ENCODE measurements at regions not wholly inside any gene's neighbourhood (a gene's known extent, or its start where the extent isn't known, plus 50 kb on each side); places are given as distances from the start of the nearest gene placed in this dataset.

DNA sequence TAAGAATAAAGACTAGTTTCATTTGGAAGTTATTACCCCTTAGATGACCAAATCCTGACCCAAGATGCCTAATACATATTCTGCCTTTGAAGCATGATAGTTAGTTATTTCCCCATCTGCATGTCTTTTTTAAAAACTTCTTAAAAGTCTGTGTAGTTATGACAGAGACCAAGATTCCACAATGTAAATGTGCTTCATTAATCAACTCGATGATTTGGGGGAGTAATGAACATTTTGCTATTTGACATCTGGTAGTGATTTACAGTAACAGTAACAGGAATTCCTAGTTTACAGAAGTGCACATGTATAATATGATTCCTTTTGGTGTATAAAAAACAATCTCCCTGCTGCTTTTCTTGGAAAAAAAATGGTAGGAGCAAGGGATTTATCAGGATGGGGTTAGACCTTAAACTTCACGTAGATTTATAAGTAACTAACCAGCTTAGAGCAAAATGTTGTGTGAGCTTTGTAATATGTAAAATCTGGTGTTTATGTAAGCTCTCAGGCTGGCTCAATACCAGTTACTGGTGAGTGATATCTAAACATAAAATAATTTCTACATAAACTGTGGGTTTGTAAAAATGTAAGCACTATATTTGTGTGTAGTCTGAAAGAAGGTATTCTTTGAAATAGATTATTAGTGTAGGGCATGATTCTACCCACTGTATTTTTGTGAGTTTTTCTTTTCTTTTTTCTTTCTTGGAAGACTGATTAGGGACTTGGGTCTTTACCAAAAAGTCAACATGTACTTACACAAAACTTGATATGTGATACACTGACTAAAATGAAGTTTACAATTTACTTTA is 641.6 kb downstream of the EPHA4 start:
- H3K4me3 ChIP-seq (ENCODE audit: low read depth, low read length, poor library complexity, severe bottlenecking): no peak overlapping the region
- no peak overlapping the region for H3K9ac ChIP-seq (ENCODE audit: low read length)
- H3K79me2 ChIP-seq (ENCODE audit: insufficient read depth, low read length): no peaks in the 10 kb centered on the region
- H3F3A ChIP-seq (ENCODE audit: insufficient read depth, low read length): no peaks in the 10 kb centered on the region
- no peaks in the 10 kb centered on the region for H3K9me3 ChIP-seq (ENCODE audit: low read length)
- no peak overlapping the region for H3K4me2 ChIP-seq (ENCODE audit: low read length)
- H2AFZ ChIP-seq (ENCODE audit: low read length): no peak overlapping the region
- no peaks in the 10 kb centered on the region for H4K20me1 ChIP-seq (ENCODE audit: insufficient read depth, low read length)
- no peaks in the 10 kb centered on the region for H3K36me3 ChIP-seq (ENCODE audit: insufficient read depth, low read length)
- H3K4me1 ChIP-seq (ENCODE audit: insufficient read depth, low read length, severe bottlenecking): no peaks in the 10 kb centered on the region
- H3K27me3 ChIP-seq (ENCODE audit: insufficient read depth, low read length): no peaks in the 10 kb centered on the region
- no peak overlapping the region for H3K27ac ChIP-seq (ENCODE audit: low read depth, low read length, poor library complexity, severe bottlenecking)
- H3K9me2 ChIP-seq (ENCODE audit: low read depth, low read length): no peaks in the 10 kb centered on the region
- TF ChIP-seq CTCF (IDR thresholded peaks at IDR 0.05; ENCODE audit: low read length) (no peak), EZH2 (IDR thresholded peaks at IDR 0.05; ENCODE audit: borderline replicate concordance, low read length) (no peak)

DNA sequence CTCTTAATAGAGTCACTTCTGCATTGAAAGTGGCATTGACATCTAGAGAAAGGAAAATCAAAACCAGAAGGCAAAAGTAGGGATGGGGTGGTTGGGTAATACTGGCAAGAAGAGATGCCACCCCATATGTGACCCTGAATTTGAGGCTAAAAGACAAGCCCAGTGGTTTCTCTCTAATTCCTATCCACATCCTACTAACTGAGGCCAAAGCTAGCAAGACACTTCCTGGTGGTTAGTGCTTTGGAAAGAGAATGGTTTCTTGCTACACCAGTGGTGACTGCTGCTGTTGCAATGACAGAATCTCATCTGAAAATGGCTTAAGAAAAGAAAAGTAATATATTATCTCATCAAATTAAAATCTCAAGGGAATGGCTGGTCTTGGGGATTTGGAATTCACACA is 640.6 kb downstream of the EPHA4 start:
- no peaks in the 10 kb centered on the region for H3K27me3 ChIP-seq (ENCODE audit: insufficient read depth, low read length)
- H2AFZ ChIP-seq (ENCODE audit: low read length): no peak overlapping the region
- no peaks in the 10 kb centered on the region for H3K36me3 ChIP-seq (ENCODE audit: insufficient read depth, low read length)
- H3K79me2 ChIP-seq (ENCODE audit: insufficient read depth, low read length): no peaks in the 10 kb centered on the region
- H3K27ac ChIP-seq (ENCODE audit: low read depth, low read length, poor library complexity, severe bottlenecking): no peak overlapping the region
- H3K9me2 ChIP-seq (ENCODE audit: low read depth, low read length): no peaks in the 10 kb centered on the region
- TF ChIP-seq CTCF (IDR thresholded peaks at IDR 0.05; ENCODE audit: low read length): no peak
- TF ChIP-seq EZH2 (IDR thresholded peaks at IDR 0.05; ENCODE audit: borderline replicate concordance, low read length): no peak
- H3K4me2 ChIP-seq (ENCODE audit: low read length): no peak overlapping the region
- no peaks in the 10 kb centered on the region for H3K9me3 ChIP-seq (ENCODE audit: low read length)
- H3K4me1 ChIP-seq (ENCODE audit: insufficient read depth, low read length, severe bottlenecking): no peaks in the 10 kb centered on the region
- no peak overlapping the region for H3K9ac ChIP-seq (ENCODE audit: low read length)
- no peaks in the 10 kb centered on the region for H4K20me1 ChIP-seq (ENCODE audit: insufficient read depth, low read length)
- no peaks in the 10 kb centered on the region for H3F3A ChIP-seq (ENCODE audit: insufficient read depth, low read length)
- H3K4me3 ChIP-seq (ENCODE audit: low read depth, low read length, poor library complexity, severe bottlenecking): no peak overlapping the region

DNA sequence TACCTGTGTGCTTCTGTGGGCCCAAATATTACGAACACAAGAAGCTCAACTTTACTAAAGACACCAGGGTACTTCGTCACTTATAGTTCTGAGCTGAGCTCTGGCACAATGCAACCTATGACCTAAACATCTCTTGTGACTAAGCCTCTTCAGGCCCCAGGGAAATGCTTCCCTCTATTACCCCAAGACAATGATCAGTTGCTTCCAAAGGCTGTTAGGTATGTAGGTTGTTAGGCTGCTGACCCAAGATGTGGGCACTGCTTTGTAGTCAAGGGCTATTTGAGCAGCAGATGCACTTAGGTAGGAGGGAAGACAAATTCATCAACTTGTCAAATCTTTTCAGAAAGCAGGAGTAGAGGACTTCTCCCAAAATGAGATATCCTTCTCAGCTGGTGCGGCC is 640.1 kb downstream of the EPHA4 start:
- Histone ChIP-seq H3F3A (ENCODE audit: insufficient read depth, low read length) (no peaks in the 10 kb centered on the region), H4K20me1 (ENCODE audit: insufficient read depth, low read length) (no peaks in the 10 kb centered on the region), H3K4me2 (ENCODE audit: low read length) (no peak overlapping the region), H3K27ac (ENCODE audit: low read depth, low read length, poor library complexity, severe bottlenecking) (no peak overlapping the region), H3K27me3 (ENCODE audit: insufficient read depth, low read length) (no peaks in the 10 kb centered on the region), H3K9me2 (ENCODE audit: low read depth, low read length) (no peaks in the 10 kb centered on the region), H2AFZ (ENCODE audit: low read length) (no peak overlapping the region), H3K9me3 (ENCODE audit: low read length) (no peaks in the 10 kb centered on the region), H3K4me1 (ENCODE audit: insufficient read depth, low read length, severe bottlenecking) (no peaks in the 10 kb centered on the region), H3K36me3 (ENCODE audit: insufficient read depth, low read length) (no peaks in the 10 kb centered on the region), H3K4me3 (ENCODE audit: low read depth, low read length, poor library complexity, severe bottlenecking) (no peak overlapping the region), H3K79me2 (ENCODE audit: insufficient read depth, low read length) (no peaks in the 10 kb centered on the region), H3K9ac (ENCODE audit: low read length) (no peak overlapping the region)
- TF ChIP-seq CTCF (IDR thresholded peaks at IDR 0.05; ENCODE audit: low read length) (no peak), EZH2 (IDR thresholded peaks at IDR 0.05; ENCODE audit: borderline replicate concordance, low read length) (no peak)

Data from OCI-LY1 (cell line).